SJSA1 (cell line): ENCODE measurements at regions not wholly inside any gene's neighbourhood (a gene's known extent, or its start where the extent isn't known, plus 50 kb on each side); places are given as distances from the start of the nearest gene placed in this dataset.
"Not testable (repeated sequence)": the region's sequence is repeated elsewhere in the genome, so short reads cannot be mapped to it uniquely, and the experiment has no call there.

Source experiments
- DNase-seq, 2 experiments: peaks; one replicate each; pipeline ENCODE4 v3.0.0-alpha.2; 2015 to 2020; ENCODE audit warnings: low spot score in 2 of 2, low read depth in 1 of 2
- H3K27ac ChIP-seq: fragments of 250-450 bp; sonication (Bioruptor Pico); 2 replicates; pipeline ENCODE4 v1.5.1; 2020; ENCODE audit warnings: mild to moderate bottlenecking, moderate library complexity
- H3K27me3 ChIP-seq: fragments of 250-450 bp; sonication (Bioruptor Pico); replicated peaks from 2 replicates; pipeline ENCODE4 v1.5.1; 2020; ENCODE audit warnings: mild to moderate bottlenecking, moderate library complexity
- H3K36me3 ChIP-seq: fragments of 250-450 bp; sonication (Bioruptor Pico); 2 replicates; pipeline ENCODE4 v1.5.1; 2020; ENCODE audit warnings: mild to moderate bottlenecking
- H3K4me1 ChIP-seq: fragments of 250-450 bp; sonication (Bioruptor Pico); replicated peaks from 2 replicates; pipeline ENCODE4 v1.6.1; 2021; ENCODE audit warnings: mild to moderate bottlenecking
- H3K4me3 ChIP-seq: fragments of 250-450 bp; sonication (Bioruptor Pico); 2 replicates; pipeline ENCODE4 v1.5.1; 2020; ENCODE audit warnings: mild to moderate bottlenecking
- H3K9me3 ChIP-seq: fragments of 250-450 bp; sonication (Bioruptor Pico); replicated peaks from 2 replicates; pipeline ENCODE4 v1.5.1; 2020; ENCODE audit warnings: mild to moderate bottlenecking

GRCh38 chr4:164056426-164057142 is 562.1 kb downstream of the TMA16 start:
- no peak for DNase-seq

GRCh38 chr4:164058776-164059445 is 564.4 kb downstream of the TMA16 start:
- H3K4me3 ChIP-seq: no peak overlapping the region
- no peaks in the 10 kb centered on the region for H3K36me3 ChIP-seq
- no peak for DNase-seq
- no peaks in the 10 kb centered on the region for H3K9me3 ChIP-seq
- H3K27ac ChIP-seq: no peak overlapping the region
- H3K4me1 ChIP-seq: no peaks in the 10 kb centered on the region
- H3K27me3 ChIP-seq: no peaks in the 10 kb centered on the region

More at GRCh38 chr4:164056426-164057142, 562.1 kb downstream of the TMA16 start:
- H3K4me3 ChIP-seq: no peak overlapping the region
- H3K27ac ChIP-seq: no peak overlapping the region
- H3K36me3 ChIP-seq: no peaks in the 10 kb centered on the region
- H3K27me3 ChIP-seq: no peaks in the 10 kb centered on the region; the same call in 1 of the 2 replicates
- no peaks in the 10 kb centered on the region for H3K4me1 ChIP-seq
- no peaks in the 10 kb centered on the region for H3K9me3 ChIP-seq

- Histone ChIP-seq H3K36me3 (no peaks in the 10 kb centered on the region), H3K4me1 (no peaks in the 10 kb centered on the region), H3K9me3 (no peaks in the 10 kb centered on the region), H3K27ac (no peak overlapping the region), H3K4me3 (no peak overlapping the region), H3K27me3 (no peaks in the 10 kb centered on the region)
- no peak for DNase-seq
These were observed 566.0 kb downstream of the TMA16 start for GRCh38 chr4:164060456-164060855.

GRCh38 chr4:164068392-164068791 is 573.9 kb downstream of the TMA16 start:
- Histone ChIP-seq H3K27ac (no peak overlapping the region), H3K36me3 (no peaks in the 10 kb centered on the region), H3K27me3 (no peaks in the 10 kb centered on the region), H3K9me3 (no peaks in the 10 kb centered on the region), H3K4me1 (no peaks in the 10 kb centered on the region), H3K4me3 (no peak overlapping the region)
- DNase-seq: no peak

GRCh38 chr4:164070625-164071024 is 576.1 kb downstream of the TMA16 start:
- H3K36me3 ChIP-seq: no peaks in the 10 kb centered on the region
- H3K4me3 ChIP-seq: no peak overlapping the region
- H3K27ac ChIP-seq: no peak overlapping the region
- H3K9me3 ChIP-seq: no peaks in the 10 kb centered on the region
- no peak for DNase-seq
- no peaks in the 10 kb centered on the region for H3K27me3 ChIP-seq
- no peaks in the 10 kb centered on the region for H3K4me1 ChIP-seq

- no peak overlapping the region for H3K27ac ChIP-seq
- no peaks in the 10 kb centered on the region for H3K27me3 ChIP-seq
- H3K9me3 ChIP-seq: no peaks in the 10 kb centered on the region
- H3K4me3 ChIP-seq: no peak overlapping the region
- no peaks in the 10 kb centered on the region for H3K4me1 ChIP-seq
- no peak for DNase-seq
- H3K36me3 ChIP-seq: no peaks in the 10 kb centered on the region
These were observed 586.9 kb downstream of the TMA16 start for GRCh38 chr4:164081371-164081770.

- Histone ChIP-seq H3K4me1 (no peaks in the 10 kb centered on the region), H3K9me3 (no peaks in the 10 kb centered on the region), H3K4me3 (no peak overlapping the region), H3K36me3 (no peaks in the 10 kb centered on the region), H3K27me3 (no peaks in the 10 kb centered on the region), H3K27ac (no peak overlapping the region)
- no peak for DNase-seq
These were observed 587.3 kb downstream of the TMA16 start for GRCh38 chr4:164081801-164082200.

GRCh38 chr4:164087733-164088132 is 593.2 kb downstream of the TMA16 start:
- Histone ChIP-seq H3K27ac (no peak overlapping the region), H3K4me1 (no peaks in the 10 kb centered on the region), H3K4me3 (no peak overlapping the region), H3K9me3 (no peaks in the 10 kb centered on the region), H3K36me3 (no peaks in the 10 kb centered on the region), H3K27me3 (no peaks in the 10 kb centered on the region; the same call in 1 of the 2 replicates)
- DNase-seq: no peak

- no peak for DNase-seq
- Histone ChIP-seq H3K27ac (no peak overlapping the region), H3K4me3 (no peak overlapping the region), H3K9me3 (no peaks in the 10 kb centered on the region), H3K36me3 (no peaks in the 10 kb centered on the region), H3K27me3 (no peaks in the 10 kb centered on the region; the same call in 1 of the 2 replicates), H3K4me1 (no peaks in the 10 kb centered on the region)
These were observed 601.0 kb downstream of the TMA16 start for GRCh38 chr4:164095313-164096110.

- H3K9me3 ChIP-seq: no peaks in the 10 kb centered on the region
- H3K27me3 ChIP-seq: no peaks in the 10 kb centered on the region; the same call in 1 of the 2 replicates
- no peak overlapping the region for H3K4me3 ChIP-seq
- H3K36me3 ChIP-seq: no peaks in the 10 kb centered on the region
- no peak for DNase-seq
- H3K4me1 ChIP-seq: no peaks in the 10 kb centered on the region
- H3K27ac ChIP-seq: no peak overlapping the region
These were observed 602.5 kb downstream of the TMA16 start for GRCh38 chr4:164096766-164097518.

- not testable (repeated sequence) for H3K36me3 ChIP-seq, H3K4me3 ChIP-seq, H3K27me3 ChIP-seq, H3K9me3 ChIP-seq, DNase-seq, H3K27ac ChIP-seq, H3K4me1 ChIP-seq
These were observed 606.4 kb downstream of the TMA16 start for GRCh38 chr4:164100741-164101365.

GRCh38 chr4:164108971-164109370 is 614.5 kb downstream of the TMA16 start:
- H3K36me3 ChIP-seq: no peaks in the 10 kb centered on the region
- no peaks in the 10 kb centered on the region for H3K27me3 ChIP-seq
- DNase-seq: no peak
- no peaks in the 10 kb centered on the region for H3K4me1 ChIP-seq
- no peak overlapping the region for H3K27ac ChIP-seq
- no peak overlapping the region for H3K4me3 ChIP-seq
- no peaks in the 10 kb centered on the region for H3K9me3 ChIP-seq

GRCh38 chr4:164109503-164109902 is 615.0 kb downstream of the TMA16 start:
- DNase-seq: no peak

More at GRCh38 chr4:164109503-164109902, 615.0 kb downstream of the TMA16 start:
- Histone ChIP-seq H3K4me3 (no peak overlapping the region), H3K9me3 (no peaks in the 10 kb centered on the region), H3K4me1 (no peaks in the 10 kb centered on the region), H3K27me3 (no peaks in the 10 kb centered on the region), H3K36me3 (no peaks in the 10 kb centered on the region), H3K27ac (no peak overlapping the region)
